ENCODE measurements at regions not wholly inside any gene's neighbourhood (a gene's known extent, or its start where the extent isn't known, plus 50 kb on each side); places are given as distances from the start of the nearest gene placed in this dataset.
"Not testable (repeated sequence)": the region's sequence is repeated elsewhere in the genome, so short reads cannot be mapped to it uniquely, and the experiment has no call there.

DNA sequence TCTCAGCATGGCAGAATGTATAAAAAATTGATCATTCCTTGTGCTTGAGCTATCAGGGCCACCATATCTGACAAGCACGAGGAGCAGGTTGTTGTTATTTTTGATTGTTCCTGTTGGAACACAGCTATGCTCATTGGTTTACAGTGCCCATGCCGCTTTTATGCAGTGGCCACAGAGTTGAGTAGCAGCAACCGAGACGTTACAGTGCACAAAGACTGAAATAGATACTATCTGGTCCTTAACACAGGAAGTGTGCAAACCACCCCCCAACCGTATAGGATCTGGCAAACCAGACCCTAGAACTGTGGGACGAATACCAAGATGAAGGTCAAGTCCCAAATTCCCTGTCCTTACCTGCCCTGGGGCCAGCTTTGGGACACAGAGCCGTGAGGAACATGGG, 216.6 kb downstream of the KLF6 start:
- Histone ChIP-seq H3K4me3 (no peak overlapping the region), H3K36me3 (ENCODE audit: insufficient read depth, low read length) (no peaks in the 10 kb centered on the region), H3K9ac (ENCODE audit: insufficient read length) (no peak overlapping the region), H3K27ac (no peak overlapping the region), H3K9me3 (ENCODE audit: low read depth, low read length) (no peaks in the 10 kb centered on the region)
- TF ChIP-seq POLR2AphosphoS5 (IDR thresholded peaks at IDR 0.05; ENCODE audit: borderline replicate concordance, low read depth, low read length) = no peak
- TF ChIP-seq EZH2 (IDR thresholded peaks at IDR 0.05) = no peak
- no peak for TF ChIP-seq FOXP2 (optimal IDR thresholded peaks at IDR 0.05; ENCODE audit: control extremely low read depth, extremely low read length, insufficient read depth)
- no peak for DNase-seq (ENCODE audit: low read depth, low spot score)

DNA sequence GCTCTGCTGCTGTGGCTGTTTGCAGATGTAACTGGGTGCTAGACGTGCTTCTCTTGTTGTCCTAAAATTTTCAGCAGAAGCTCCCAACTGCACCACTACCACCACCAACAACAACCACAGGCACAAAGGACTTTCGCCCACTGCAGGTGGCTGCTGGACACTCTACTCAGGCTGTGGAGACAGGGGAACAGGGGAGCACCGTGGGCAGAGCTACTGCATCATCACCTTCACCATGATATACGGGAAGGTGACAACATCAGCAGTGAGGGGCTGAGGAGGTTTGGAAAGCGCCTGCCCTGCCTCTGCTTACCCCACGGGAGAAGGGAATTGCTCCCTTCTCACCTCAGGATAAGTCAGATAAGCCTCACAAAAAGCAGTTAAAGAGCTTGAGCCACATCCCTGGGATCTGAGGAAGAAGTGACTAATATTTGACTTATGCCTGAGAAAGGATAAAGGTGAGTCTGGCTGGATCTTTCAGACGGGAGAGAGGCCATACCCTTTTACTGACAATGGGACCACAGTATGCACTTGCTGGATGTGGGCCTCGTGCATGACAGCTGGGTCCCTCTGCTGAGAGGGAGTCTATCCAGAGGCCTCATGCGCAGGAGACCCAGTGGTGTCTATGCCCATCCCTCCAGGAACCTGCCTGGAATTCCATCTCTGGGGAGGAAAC, 217.6 kb downstream of the KLF6 start:
- H3K36me3 ChIP-seq (ENCODE audit: insufficient read depth, low read length) = no peaks in the 10 kb centered on the region
- no peak overlapping the region for H3K27ac ChIP-seq
- no peak overlapping the region for H3K9ac ChIP-seq (ENCODE audit: insufficient read length)
- no peak for DNase-seq (ENCODE audit: low read depth, low spot score)
- TF ChIP-seq FOXP2 (optimal IDR thresholded peaks at IDR 0.05; ENCODE audit: control extremely low read depth, extremely low read length, insufficient read depth) = no peak
- no peak for TF ChIP-seq EZH2 (IDR thresholded peaks at IDR 0.05)
- TF ChIP-seq POLR2AphosphoS5 (IDR thresholded peaks at IDR 0.05; ENCODE audit: borderline replicate concordance, low read depth, low read length) = no peak
- no peaks in the 10 kb centered on the region for H3K9me3 ChIP-seq (ENCODE audit: low read depth, low read length)
- H3K4me3 ChIP-seq = no peak overlapping the region

DNA sequence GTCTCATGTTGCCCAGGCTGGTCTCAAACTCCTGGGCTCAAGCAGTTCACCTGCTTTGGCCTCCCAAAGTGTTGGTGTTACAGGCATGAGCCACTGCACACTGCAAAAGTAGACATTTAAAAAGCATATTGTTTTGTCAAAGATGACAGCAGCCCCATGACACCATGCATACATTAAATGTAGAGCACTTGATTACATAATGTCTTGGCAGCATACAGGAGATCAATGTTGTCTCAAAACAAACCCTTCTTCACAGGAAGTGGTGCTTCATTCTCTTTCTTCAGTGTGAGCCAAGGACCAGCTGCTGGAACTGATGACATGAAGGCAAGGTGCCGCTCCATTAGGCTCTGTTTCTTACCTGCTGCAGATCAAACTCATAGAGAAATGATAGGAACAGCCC, 218.4 kb downstream of the KLF6 start:
- no peaks in the 10 kb centered on the region for H3K36me3 ChIP-seq (ENCODE audit: insufficient read depth, low read length)
- TF ChIP-seq FOXP2 (optimal IDR thresholded peaks at IDR 0.05; ENCODE audit: control extremely low read depth, extremely low read length, insufficient read depth) = no peak
- TF ChIP-seq EZH2 (IDR thresholded peaks at IDR 0.05) = no peak
- no peak for TF ChIP-seq POLR2AphosphoS5 (IDR thresholded peaks at IDR 0.05; ENCODE audit: borderline replicate concordance, low read depth, low read length)
- DNase-seq (ENCODE audit: low read depth, low spot score) = no peak
- H3K27ac ChIP-seq = no peak overlapping the region
- no peak overlapping the region for H3K9ac ChIP-seq (ENCODE audit: insufficient read length)
- H3K9me3 ChIP-seq (ENCODE audit: low read depth, low read length) = no peaks in the 10 kb centered on the region
- no peak overlapping the region for H3K4me3 ChIP-seq

DNA sequence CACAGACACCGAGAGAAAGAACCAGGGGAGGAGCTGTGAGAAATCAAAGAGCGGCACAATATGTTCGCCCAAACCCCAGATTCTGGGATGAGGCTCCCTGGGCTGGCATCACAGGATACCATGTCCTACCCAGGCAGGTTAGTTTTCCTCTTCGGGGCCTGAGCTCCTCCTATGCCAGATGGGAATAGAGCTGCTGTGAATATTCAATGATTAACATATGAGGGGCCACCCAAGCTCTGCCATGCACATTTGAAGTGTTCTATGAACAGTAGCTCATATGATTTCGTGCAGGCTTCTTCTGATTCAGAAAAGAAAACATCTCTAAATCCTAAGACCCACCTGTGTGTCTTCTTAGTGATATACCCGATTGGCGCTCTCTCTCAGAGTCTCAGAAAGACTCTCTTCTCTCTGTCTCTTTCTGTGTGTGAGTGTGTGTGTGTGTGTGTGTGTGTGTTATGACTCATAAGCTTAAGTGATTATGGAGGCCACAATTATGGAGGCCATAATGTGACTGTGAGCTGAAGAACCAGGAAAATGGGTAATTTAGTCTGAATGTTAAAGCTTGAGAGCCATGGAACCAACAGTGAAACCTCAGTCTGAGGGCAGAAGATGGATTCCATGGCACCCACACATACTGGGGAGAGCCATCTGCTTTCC, 220.5 kb downstream of the KLF6 start:
- Histone ChIP-seq H3K9ac (ENCODE audit: insufficient read length) (no peak overlapping the region), H3K36me3 (ENCODE audit: insufficient read depth, low read length) (no peaks in the 10 kb centered on the region), H3K27ac (no peak overlapping the region), H3K9me3 (ENCODE audit: low read depth, low read length) (no peaks in the 10 kb centered on the region), H3K4me3 (no peak overlapping the region)
- DNase-seq (ENCODE audit: low read depth, low spot score) = no peak
- TF ChIP-seq POLR2AphosphoS5 (IDR thresholded peaks at IDR 0.05; ENCODE audit: borderline replicate concordance, low read depth, low read length) (no peak), FOXP2 (optimal IDR thresholded peaks at IDR 0.05; ENCODE audit: control extremely low read depth, extremely low read length, insufficient read depth) (no peak), EZH2 (IDR thresholded peaks at IDR 0.05) (no peak)

DNA sequence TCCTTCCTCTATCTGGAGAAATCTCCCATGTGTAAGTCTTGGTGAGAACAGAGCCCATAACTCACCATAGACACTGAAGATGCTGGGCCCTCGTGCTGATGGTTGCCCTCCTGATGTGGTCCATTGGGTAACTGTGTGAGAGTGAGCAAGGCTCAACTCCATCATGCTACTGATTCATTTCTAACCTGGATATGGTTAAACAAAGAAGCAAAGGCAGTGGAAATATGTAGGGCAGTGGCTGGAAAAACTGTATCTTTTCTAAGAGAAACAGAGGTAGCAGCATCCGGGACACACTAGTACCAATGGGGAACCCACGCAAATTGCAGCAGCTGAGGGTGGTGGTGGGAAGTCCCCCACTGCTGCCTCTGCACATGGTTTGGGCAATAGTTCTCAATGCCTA, 221.7 kb downstream of the KLF6 start:
- no peaks in the 10 kb centered on the region for H3K9me3 ChIP-seq (ENCODE audit: low read depth, low read length)
- DNase-seq (ENCODE audit: low read depth, low spot score) = no peak
- H3K36me3 ChIP-seq (ENCODE audit: insufficient read depth, low read length) = no peaks in the 10 kb centered on the region
- no peak overlapping the region for H3K27ac ChIP-seq
- TF ChIP-seq POLR2AphosphoS5 (IDR thresholded peaks at IDR 0.05; ENCODE audit: borderline replicate concordance, low read depth, low read length) (no peak), FOXP2 (optimal IDR thresholded peaks at IDR 0.05; ENCODE audit: control extremely low read depth, extremely low read length, insufficient read depth) (no peak), EZH2 (IDR thresholded peaks at IDR 0.05) (no peak)
- no peak overlapping the region for H3K9ac ChIP-seq (ENCODE audit: insufficient read length)
- no peak overlapping the region for H3K4me3 ChIP-seq

DNA sequence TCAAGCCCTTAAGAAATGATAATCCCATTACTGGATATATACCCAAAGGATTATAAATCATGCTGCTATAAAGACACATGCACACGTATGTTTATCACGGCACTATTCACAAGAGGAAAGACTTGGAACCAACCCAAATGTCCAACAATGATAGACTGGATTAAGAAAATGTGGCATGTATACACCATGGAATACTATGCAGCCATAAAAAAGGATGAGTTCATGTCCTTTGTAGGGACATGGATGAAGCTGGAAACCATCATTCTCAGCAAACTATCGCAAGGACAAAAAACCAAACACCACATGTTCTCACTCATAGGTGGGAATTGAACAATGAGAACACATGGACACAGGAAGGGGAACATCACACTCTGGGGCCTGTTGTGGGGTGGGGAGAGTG, 224.4 kb downstream of the KLF6 start:
- not testable (repeated sequence) for H3K36me3 ChIP-seq (ENCODE audit: insufficient read depth, low read length); H3K9ac ChIP-seq (ENCODE audit: insufficient read length); H3K27ac ChIP-seq; H3K4me3 ChIP-seq; DNase-seq (ENCODE audit: low read depth, low spot score); H3K9me3 ChIP-seq (ENCODE audit: low read depth, low read length)

DNA sequence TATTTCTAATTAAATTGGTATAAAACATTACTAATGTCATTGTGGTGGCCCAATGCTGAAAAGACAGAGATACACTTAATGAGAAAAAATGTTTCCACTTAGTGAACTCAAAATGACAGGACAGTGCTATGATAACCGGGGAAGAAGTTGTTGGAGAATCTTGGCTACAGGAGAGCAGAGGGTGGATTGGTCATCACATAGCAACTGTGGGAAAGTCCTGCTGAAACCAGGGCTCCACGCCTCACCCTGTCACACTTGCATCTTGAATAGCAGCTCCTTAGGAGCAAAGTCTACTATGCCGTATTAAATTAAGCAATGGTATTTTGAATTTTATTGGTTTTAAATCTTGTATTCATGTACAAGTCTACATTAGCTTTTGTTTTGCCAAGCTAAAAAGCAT, 225.5 kb downstream of the KLF6 start:
- no peak for DNase-seq (ENCODE audit: low read depth, low spot score)

DNA sequence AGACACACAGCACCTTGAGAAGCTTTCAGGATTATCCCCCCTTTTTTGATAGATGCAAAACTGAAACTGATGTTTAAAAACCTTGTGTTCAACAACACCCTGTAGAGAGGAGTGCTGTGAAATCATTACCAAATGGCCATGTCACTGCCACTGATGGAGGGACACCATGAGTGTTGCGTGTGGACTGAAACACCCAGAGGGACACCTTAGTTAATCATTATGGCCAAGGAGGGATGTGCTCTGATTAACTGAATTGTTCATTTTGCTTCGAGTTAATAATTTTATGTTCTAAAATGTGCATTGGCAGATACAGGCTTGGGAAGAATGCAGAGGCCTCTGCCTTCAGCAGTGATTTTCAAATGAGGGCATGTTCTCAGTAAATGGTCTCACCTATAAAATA, 226.0 kb downstream of the KLF6 start:
- H3K36me3 ChIP-seq (ENCODE audit: insufficient read depth, low read length) = no peaks in the 10 kb centered on the region
- H3K9me3 ChIP-seq (ENCODE audit: low read depth, low read length) = no peaks in the 10 kb centered on the region
- DNase-seq (ENCODE audit: low read depth, low spot score) = no peak
- TF ChIP-seq FOXP2 (optimal IDR thresholded peaks at IDR 0.05; ENCODE audit: control extremely low read depth, extremely low read length, insufficient read depth) = no peak
- TF ChIP-seq EZH2 (IDR thresholded peaks at IDR 0.05) = no peak
- no peak for TF ChIP-seq POLR2AphosphoS5 (IDR thresholded peaks at IDR 0.05; ENCODE audit: borderline replicate concordance, low read depth, low read length)
- no peak overlapping the region for H3K9ac ChIP-seq (ENCODE audit: insufficient read length)
- no peak overlapping the region for H3K4me3 ChIP-seq
- H3K27ac ChIP-seq = no peak overlapping the region

More for the DNA sequence above, 225.5 kb downstream of the KLF6 start:
- no peak for TF ChIP-seq FOXP2 (optimal IDR thresholded peaks at IDR 0.05; ENCODE audit: control extremely low read depth, extremely low read length, insufficient read depth)
- TF ChIP-seq EZH2 (IDR thresholded peaks at IDR 0.05) = no peak
- no peak for TF ChIP-seq POLR2AphosphoS5 (IDR thresholded peaks at IDR 0.05; ENCODE audit: borderline replicate concordance, low read depth, low read length)
- Histone ChIP-seq H3K27ac (no peak overlapping the region), H3K9ac (ENCODE audit: insufficient read length) (no peak overlapping the region), H3K9me3 (ENCODE audit: low read depth, low read length) (no peaks in the 10 kb centered on the region), H3K36me3 (ENCODE audit: insufficient read depth, low read length) (no peaks in the 10 kb centered on the region), H3K4me3 (no peak overlapping the region)

DNA sequence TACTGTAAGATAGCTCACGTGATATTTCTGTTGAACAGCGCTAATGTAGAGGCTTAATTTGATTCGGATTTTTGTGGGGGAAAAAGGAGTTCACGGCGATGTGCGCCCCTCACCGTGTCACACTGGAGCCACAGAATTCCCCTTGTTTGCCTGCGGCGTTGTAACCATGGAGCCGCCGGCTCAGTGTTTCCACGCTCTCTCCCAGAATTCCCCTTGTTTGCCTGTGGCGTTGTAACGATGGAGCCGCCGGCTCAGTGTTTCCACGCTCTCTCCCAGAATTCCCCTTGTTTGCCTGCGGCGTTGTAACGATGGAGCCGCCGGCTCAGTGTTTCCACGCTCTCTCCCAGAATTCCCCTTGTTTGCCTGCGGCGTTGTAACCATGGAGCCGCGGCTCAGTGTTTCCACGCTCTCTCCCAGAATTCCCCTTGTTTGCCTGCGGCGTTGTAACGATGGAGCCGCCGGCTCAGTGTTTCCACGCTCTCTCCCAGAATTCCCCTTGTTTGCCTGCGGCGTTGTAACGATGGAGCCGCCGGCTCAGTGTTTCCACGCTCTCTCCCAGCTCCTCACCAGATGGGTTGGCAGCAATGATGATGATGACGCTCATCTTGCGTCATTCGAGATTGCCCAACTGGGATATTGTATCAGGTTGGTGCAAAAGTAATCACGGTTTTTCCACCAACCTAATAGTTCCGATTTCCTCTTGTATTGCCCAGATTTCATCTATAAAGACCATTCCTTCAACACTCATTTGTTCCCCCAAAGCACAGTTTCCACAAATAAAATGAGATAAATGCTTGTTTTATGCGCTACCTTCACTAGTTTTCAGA, 228.6 kb downstream of the KLF6 start:
- not testable (repeated sequence) for H3K27ac ChIP-seq; DNase-seq (ENCODE audit: low read depth, low spot score); H3K4me3 ChIP-seq; H3K9ac ChIP-seq (ENCODE audit: insufficient read length); H3K36me3 ChIP-seq (ENCODE audit: insufficient read depth, low read length); H3K9me3 ChIP-seq (ENCODE audit: low read depth, low read length)
